SK-N-SH (cell line): ENCODE measurements at regions not wholly inside any gene's neighbourhood (a gene's known extent, or its start where the extent isn't known, plus 50 kb on each side); places are given as distances from the start of the nearest gene placed in this dataset.

Experiments used
- CTCF ChIA-PET: fragments of 300-600, 350-600 bp; formaldehyde crosslinking; extraction: SDS; loops from one replicate; lab custom pipeline; 2021; lab: Yijun Ruan, JAX
- POLR2A ChIA-PET: fragments of 350-600 bp; sonication (Branson Sonifier 250); formaldehyde crosslinking; extraction: SDS; loops from one replicate; lab custom pipeline; 2020; ENCODE audit warnings: antibody characterized with exemption, inconsistent platforms; lab: Yijun Ruan, JAX
- DNase-seq: peaks from one replicate; pipeline ENCODE4 v3.0.0; 2012
- H2AFZ ChIP-seq: fragments of 200-600 bp; sonication (generic); 2 replicates; pipeline ENCODE4 v1.8.1; 2016; ENCODE audit warnings: antibody characterized with exemption, mild to moderate bottlenecking, low read depth
- H3F3A ChIP-seq: fragments of 200-600 bp; sonication (generic); replicated peaks from 2 replicates; pipeline ENCODE3; 2016; ENCODE audit warnings: antibody characterized with exemption, mild to moderate bottlenecking; ENCODE audit not compliant: insufficient read depth
- H3K27ac ChIP-seq, 2 experiments: fragments of 200-500 bp in 1 of 2; fragments of 200-600 bp in 1 of 2; sonication (Bioruptor generic) in 1 of 2; sonication (generic), shearing (Covaris generic) in 1 of 2; 2 replicates each; pipeline versions ENCODE4 v1.5.1 to v1.6.1; 2014 to 2016; ENCODE audit warnings: low read depth in 2 of 2, inconsistent platforms in 1 of 2, low read length in 1 of 2, mild to moderate bottlenecking in 1 of 2, mixed read lengths in 1 of 2
- H3K27me3 ChIP-seq: fragments of 200-600 bp; sonication (generic), shearing (Covaris generic); 2 replicates; pipeline ENCODE4 v1.6.1; 2016; ENCODE audit warnings: mixed run types; ENCODE audit not compliant: insufficient read depth
- H3K36me3 ChIP-seq, 2 experiments: fragments of 200-500 bp in 1 of 2; fragments of 200-600 bp in 1 of 2; sonication (Bioruptor generic) in 1 of 2; sonication (generic) in 1 of 2; replicated peaks in 1 of 2; 2 replicates each; pipeline versions ENCODE3 to v1.5.1; 2014 to 2016; ENCODE audit warnings: low read length in 1 of 2, mild to moderate bottlenecking in 1 of 2; ENCODE audit not compliant: insufficient read depth in 2 of 2, control insufficient read depth in 1 of 2
- H3K4me1 ChIP-seq, 2 experiments: fragments of 200-500 bp in 1 of 2; fragments of 200-600 bp in 1 of 2; sonication (Bioruptor generic) in 1 of 2; sonication (generic), shearing (Covaris generic) in 1 of 2; 2 replicates each; pipeline versions ENCODE4 v1.5.1 to v1.6.1; 2014 to 2016; ENCODE audit warnings: low read depth in 1 of 2, low read length in 1 of 2, mixed run types in 1 of 2; ENCODE audit not compliant: insufficient read depth in 2 of 2, control insufficient read depth in 1 of 2
- H3K4me2 ChIP-seq: fragments of 200-600 bp; sonication (generic), shearing (Covaris generic); 2 replicates; pipeline ENCODE4 v1.6.1; 2017; ENCODE audit warnings: mixed run types
- H3K4me3 ChIP-seq, 2 experiments: fragments of 200-500 bp in 1 of 2; fragments of 200-600 bp in 1 of 2; sonication (Bioruptor generic) in 1 of 2; sonication (generic), shearing (Covaris generic) in 1 of 2; 2 replicates each; pipeline versions ENCODE4 v1.5.1 to v1.8.1; 2014 to 2016; ENCODE audit warnings: low read depth in 2 of 2, inconsistent platforms in 1 of 2, low read length in 1 of 2, mild to moderate bottlenecking in 1 of 2, mixed read lengths in 1 of 2, moderate library complexity in 1 of 2
- H3K79me2 ChIP-seq: fragments of 200-600 bp; sonication (generic); 2 replicates; pipeline ENCODE4 v1.8.1; 2017; ENCODE audit warnings: mild to moderate bottlenecking; ENCODE audit not compliant: insufficient read depth
- H3K9ac ChIP-seq: fragments of 200-600 bp; sonication (generic); 2 replicates; pipeline ENCODE4 v1.6.1; 2017; ENCODE audit warnings: mixed run types
- H3K9me2 ChIP-seq: fragments of 200-600 bp; sonication (generic); 2 replicates; pipeline ENCODE4 v1.6.1; 2017; ENCODE audit warnings: mixed run types
- H3K9me3 ChIP-seq: fragments of 200-600 bp; sonication (generic); 2 replicates; pipeline ENCODE4 v1.6.1; 2017; ENCODE audit warnings: mixed run types, mild to moderate bottlenecking, moderate library complexity
- H4K20me1 ChIP-seq: fragments of 200-600 bp; sonication (generic); 2 replicates; pipeline ENCODE4 v1.6.1; 2017; ENCODE audit warnings: mild to moderate bottlenecking, mixed run types; ENCODE audit not compliant: insufficient read depth
- CHD2 ChIP-seq: fragments of 150-350 bp; IDR thresholded peaks from 2 replicates; pipeline ENCODE4 v1.6.1; 2018; ENCODE audit warnings: low read length; ENCODE audit not compliant: partially characterized antibody
- FOXJ3 ChIP-seq: sonication (generic); formaldehyde crosslinking; IDR thresholded peaks from 2 replicates; pipeline ENCODE4 v1.5.1; 2020; ENCODE audit warnings: mild to moderate bottlenecking, missing genetic modification reagents
- GABPA ChIP-seq: IDR thresholded peaks from 2 replicates; pipeline ENCODE4 v1.4.0; 2012; ENCODE audit warnings: low read depth, mild to moderate bottlenecking
- GATA2 ChIP-seq: sonication (generic); formaldehyde crosslinking; IDR thresholded peaks from 2 replicates; pipeline ENCODE4 v1.5.0; 2020; ENCODE audit warnings: mild to moderate bottlenecking, missing genetic modification reagents
- MXI1 ChIP-seq: IDR thresholded peaks from 2 replicates; pipeline ENCODE4 v1.6.1; 2012; ENCODE audit warnings: mild to moderate bottlenecking, low read depth, low read length, improper control_type of control experiment
- NRF1 ChIP-seq: IDR thresholded peaks from 2 replicates; pipeline ENCODE4 v1.6.1; 2012; ENCODE audit warnings: low read depth, mild to moderate bottlenecking, low read length
- RAD21 ChIP-seq: IDR thresholded peaks from 2 replicates; pipeline ENCODE4 v1.6.1; 2012; ENCODE audit warnings: mild to moderate bottlenecking, low read length
- RCOR1 ChIP-seq: fragments of 150-350 bp; IDR thresholded peaks from 2 replicates; pipeline ENCODE4 v1.6.1; 2017; ENCODE audit warnings: antibody characterized with exemption, low read length
- RFX5 ChIP-seq: IDR thresholded peaks from 2 replicates; pipeline ENCODE4 v1.6.1; 2012; ENCODE audit warnings: mild to moderate bottlenecking, improper control_type of control experiment, low read length
- RXRA ChIP-seq: IDR thresholded peaks from 2 replicates; pipeline ENCODE4 v1.4.0; 2012; ENCODE audit warnings: low read depth, mild to moderate bottlenecking, borderline replicate concordance
- TAF1 ChIP-seq: IDR thresholded peaks from 2 replicates; pipeline ENCODE4 v1.6.1; 2012; ENCODE audit warnings: low read depth, mild to moderate bottlenecking, low read length, moderate library complexity, borderline replicate concordance
- TCF12 ChIP-seq: IDR thresholded peaks from 2 replicates; pipeline ENCODE4 v1.4.0; 2012
- TEAD4 ChIP-seq: IDR thresholded peaks from 2 replicates; pipeline ENCODE4 v1.4.0; 2012; ENCODE audit warnings: mild to moderate bottlenecking, borderline replicate concordance; ENCODE audit not compliant: insufficient read depth
- YY1 ChIP-seq: IDR thresholded peaks from 2 replicates; pipeline ENCODE4 v1.4.0; 2012; ENCODE audit warnings: low read depth, mild to moderate bottlenecking
- WGBS: methylation state at CpG from one replicate; pipeline ENCODE4 v1.1.6; 2017; ENCODE audit warnings: low lambda C conversion rate; 5-methylcytosine and 5-hydroxymethylcytosine counted together
- TF ChIP-seq, protein P1 (sequence below): fragments of 200-600 bp; sonication (generic); IDR thresholded peaks from 2 replicates; pipeline ENCODE4 v1.6.1; 2017; ENCODE audit warnings: antibody characterized with exemption, mild to moderate bottlenecking, moderate library complexity
- TF ChIP-seq, protein P2 (sequence below): IDR thresholded peaks from 2 replicates; pipeline ENCODE4; 2012
- TF ChIP-seq, protein P3 (sequence below): IDR thresholded peaks from 2 replicates; pipeline ENCODE4 v1.4.0; 2012; ENCODE audit warnings: low read depth, borderline replicate concordance

DNA sequence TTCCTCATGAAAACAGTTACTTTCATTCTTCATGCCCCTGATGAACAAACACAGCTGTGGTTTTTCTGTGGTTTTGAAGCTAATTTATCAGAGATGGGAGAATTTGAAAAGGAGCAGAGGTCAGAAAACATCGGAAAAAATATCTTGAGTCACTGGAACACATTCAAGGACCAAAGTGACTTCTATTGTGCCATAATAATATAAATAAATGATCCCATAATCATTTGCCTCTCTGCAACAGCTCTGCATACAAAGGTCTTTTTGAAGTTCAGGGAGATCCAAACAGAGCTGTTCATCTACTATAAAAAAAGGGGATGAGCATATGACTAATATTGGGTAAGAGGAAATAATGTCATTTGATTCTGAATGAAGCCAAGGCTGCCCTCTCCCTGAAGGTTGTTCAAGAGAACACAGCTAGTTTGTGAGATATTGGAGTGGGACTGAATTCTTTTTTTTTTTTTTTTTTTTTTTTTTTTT lies 201.3 kb upstream of the GALNT5 start (continued):
- TF ChIP-seq RAD21 (no peak), YY1 (no peak), RXRA (peak; percentile 57; the same call in 1 of the 2 replicates), MXI1 (no peak), TEAD4 (peak; percentile 57; the same call in 1 of the 2 replicates)
- TF ChIP-seq, protein P1, sequence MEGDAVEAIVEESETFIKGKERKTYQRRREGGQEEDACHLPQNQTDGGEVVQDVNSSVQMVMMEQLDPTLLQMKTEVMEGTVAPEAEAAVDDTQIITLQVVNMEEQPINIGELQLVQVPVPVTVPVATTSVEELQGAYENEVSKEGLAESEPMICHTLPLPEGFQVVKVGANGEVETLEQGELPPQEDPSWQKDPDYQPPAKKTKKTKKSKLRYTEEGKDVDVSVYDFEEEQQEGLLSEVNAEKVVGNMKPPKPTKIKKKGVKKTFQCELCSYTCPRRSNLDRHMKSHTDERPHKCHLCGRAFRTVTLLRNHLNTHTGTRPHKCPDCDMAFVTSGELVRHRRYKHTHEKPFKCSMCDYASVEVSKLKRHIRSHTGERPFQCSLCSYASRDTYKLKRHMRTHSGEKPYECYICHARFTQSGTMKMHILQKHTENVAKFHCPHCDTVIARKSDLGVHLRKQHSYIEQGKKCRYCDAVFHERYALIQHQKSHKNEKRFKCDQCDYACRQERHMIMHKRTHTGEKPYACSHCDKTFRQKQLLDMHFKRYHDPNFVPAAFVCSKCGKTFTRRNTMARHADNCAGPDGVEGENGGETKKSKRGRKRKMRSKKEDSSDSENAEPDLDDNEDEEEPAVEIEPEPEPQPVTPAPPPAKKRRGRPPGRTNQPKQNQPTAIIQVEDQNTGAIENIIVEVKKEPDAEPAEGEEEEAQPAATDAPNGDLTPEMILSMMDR: no peak
- TF ChIP-seq, protein P2, sequence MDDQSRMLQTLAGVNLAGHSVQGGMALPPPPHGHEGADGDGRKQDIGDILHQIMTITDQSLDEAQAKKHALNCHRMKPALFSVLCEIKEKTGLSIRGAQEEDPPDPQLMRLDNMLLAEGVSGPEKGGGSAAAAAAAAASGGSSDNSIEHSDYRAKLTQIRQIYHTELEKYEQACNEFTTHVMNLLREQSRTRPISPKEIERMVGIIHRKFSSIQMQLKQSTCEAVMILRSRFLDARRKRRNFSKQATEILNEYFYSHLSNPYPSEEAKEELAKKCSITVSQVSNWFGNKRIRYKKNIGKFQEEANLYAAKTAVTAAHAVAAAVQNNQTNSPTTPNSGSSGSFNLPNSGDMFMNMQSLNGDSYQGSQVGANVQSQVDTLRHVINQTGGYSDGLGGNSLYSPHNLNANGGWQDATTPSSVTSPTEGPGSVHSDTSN: peak; percentile 51; the same call in 1 of the 2 replicates

DNA sequence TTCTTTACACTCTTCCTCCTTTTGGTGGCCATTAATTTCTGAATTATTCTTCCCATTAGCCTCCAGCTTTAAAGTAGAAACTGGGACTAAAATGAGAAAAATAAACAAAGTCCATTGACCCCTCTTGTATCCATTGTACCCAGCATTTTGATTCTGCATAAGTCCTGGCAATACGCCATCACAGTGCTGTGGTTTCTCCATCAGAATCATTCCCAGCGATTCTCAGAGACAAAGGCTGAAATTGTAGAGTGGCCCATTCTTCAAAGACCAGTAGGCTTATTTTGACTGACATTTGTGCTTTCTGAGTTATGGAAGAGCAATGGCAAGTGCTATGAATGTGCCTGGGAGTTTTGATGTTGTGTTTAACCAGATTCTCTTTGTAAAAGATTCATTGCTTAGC lies 199.3 kb upstream of the GALNT5 start:
- Histone ChIP-seq H3K36me3 (no peaks in the 10 kb centered on the region), H3K27ac (no peak overlapping the region), H3K9me3 (no peaks in the 10 kb centered on the region), H3K9ac (no peak overlapping the region), H3K27me3 (no peaks in the 10 kb centered on the region), H3K9me2 (no peaks in the 10 kb centered on the region), H3K4me2 (no peak overlapping the region), H3K4me1 (peaks cover 0 to 12% of the 10 kb centered on the region in 2 experiments; a peak in 1 of 4 replicates), H2AFZ (no peak overlapping the region), H3F3A (peaks cover 20% of the 10 kb centered on the region), H4K20me1 (no peaks in the 10 kb centered on the region), H3K79me2 (no peaks in the 10 kb centered on the region), H3K4me3 (no peak overlapping the region)
- DNase-seq: no peak
- ChIA-PET POLR2A (no interaction called here), CTCF (no interaction called here)
- 42% methylated on average over 2 of the region's 2 CpGs for WGBS
- no peak for TF ChIP-seq RFX5
- no peak for TF ChIP-seq GATA2 (CRISPR knock-in tag)
- TF ChIP-seq GABPA: no peak
- no peak for TF ChIP-seq CHD2
- TF ChIP-seq TCF12: no peak
- no peak for TF ChIP-seq FOXJ3 (CRISPR knock-in tag)
- TF ChIP-seq RXRA: no peak
- no peak for TF ChIP-seq TAF1
- no peak for TF ChIP-seq NRF1
- TF ChIP-seq, protein P3, sequence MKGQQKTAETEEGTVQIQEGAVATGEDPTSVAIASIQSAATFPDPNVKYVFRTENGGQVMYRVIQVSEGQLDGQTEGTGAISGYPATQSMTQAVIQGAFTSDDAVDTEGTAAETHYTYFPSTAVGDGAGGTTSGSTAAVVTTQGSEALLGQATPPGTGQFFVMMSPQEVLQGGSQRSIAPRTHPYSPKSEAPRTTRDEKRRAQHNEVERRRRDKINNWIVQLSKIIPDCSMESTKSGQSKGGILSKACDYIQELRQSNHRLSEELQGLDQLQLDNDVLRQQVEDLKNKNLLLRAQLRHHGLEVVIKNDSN: no peak
- TF ChIP-seq RCOR1: no peak
